Neuronal stem cell (in vitro differentiated cells): ENCODE measurements at regions not wholly inside any gene's neighbourhood (a gene's known extent, or its start where the extent isn't known, plus 50 kb on each side); places are given as distances from the start of the nearest gene placed in this dataset.

Experiments used
- DNase-seq: peaks from one replicate; pipeline ENCODE4 v3.0.0-alpha.2; 2013; ENCODE audit warnings: low spot score
- H2AFZ ChIP-seq: one replicate; pipeline ENCODE4 v1.6.1; 2013; ENCODE audit warnings: mild to moderate bottlenecking, low read length, inconsistent platforms
- H2AK5ac ChIP-seq: 2 replicates; pipeline ENCODE4 v1.6.1; 2013; ENCODE audit warnings: low read depth, mild to moderate bottlenecking, inconsistent platforms, low read length, moderate library complexity, mixed read lengths
- H2BK120ac ChIP-seq: 2 replicates; pipeline ENCODE4 v1.6.1; 2013; ENCODE audit warnings: low read depth, mild to moderate bottlenecking, inconsistent platforms, low read length, moderate library complexity, mixed read lengths
- H2BK12ac ChIP-seq: one replicate; pipeline ENCODE4 v1.6.1; 2013; ENCODE audit warnings: low read length, inconsistent platforms
- H2BK15ac ChIP-seq: 2 replicates; pipeline ENCODE4 v1.6.1; 2013; ENCODE audit warnings: mild to moderate bottlenecking, low read length, inconsistent platforms, mixed read lengths
- H2BK5ac ChIP-seq: one replicate; pipeline ENCODE4 v1.6.1; 2013; ENCODE audit warnings: inconsistent platforms, mild to moderate bottlenecking, low read length, moderate library complexity
- H3K14ac ChIP-seq: one replicate; pipeline ENCODE4 v1.6.1; 2013; ENCODE audit warnings: low read length, inconsistent platforms
- H3K18ac ChIP-seq: 2 replicates; pipeline ENCODE4 v1.6.1; 2013; ENCODE audit warnings: low read length, inconsistent platforms
- H3K23ac ChIP-seq: 2 replicates; pipeline ENCODE4 v1.6.1; 2013; ENCODE audit warnings: low read depth, mild to moderate bottlenecking, mixed read lengths, low read length, inconsistent platforms; ENCODE audit not compliant: poor library complexity
- H3K27ac ChIP-seq: replicated peaks from 3 replicates; pipeline ENCODE4 v1.5.1; 2013; ENCODE audit warnings: low read length, inconsistent platforms
- H3K27me3 ChIP-seq, 3 experiments: 2 replicates each; pipeline ENCODE4 v1.6.1; 2013; ENCODE audit warnings: low read length in 3 of 3, mild to moderate bottlenecking in 2 of 3, inconsistent platforms in 1 of 3, low read depth in 1 of 3, mixed read lengths in 1 of 3, moderate library complexity in 1 of 3; ENCODE audit not compliant: control insufficient read depth in 3 of 3, insufficient read depth in 3 of 3
- H3K36me3 ChIP-seq, 2 donors: replicated peaks in 1 of 2; 2 replicates each; pipeline ENCODE4 v1.6.1; 2013; ENCODE audit warnings: low read length in 2 of 2; ENCODE audit not compliant: control insufficient read depth in 2 of 2, insufficient read depth in 2 of 2
- H3K4ac ChIP-seq: 2 replicates; pipeline ENCODE4 v1.6.1; 2013; ENCODE audit warnings: inconsistent platforms, mild to moderate bottlenecking, low read length, moderate library complexity
- H3K4me1 ChIP-seq, 2 donors: 1 replicate in 1 of 2; 2 replicates in 1 of 2; pipeline ENCODE4 v1.6.1; 2013; ENCODE audit warnings: low read length in 2 of 2, low read depth in 1 of 2; ENCODE audit not compliant: control insufficient read depth in 2 of 2, insufficient read depth in 1 of 2
- H3K4me2 ChIP-seq: one replicate; pipeline ENCODE4 v1.6.1; 2013; ENCODE audit warnings: mild to moderate bottlenecking, low read length, inconsistent platforms; ENCODE audit not compliant: insufficient read depth, poor library complexity, severe bottlenecking
- H3K4me3 ChIP-seq, 2 donors: 2 replicates each; pipeline ENCODE4 v1.5.1; 2013; ENCODE audit warnings: low read length in 2 of 2, mild to moderate bottlenecking in 2 of 2, inconsistent platforms in 1 of 2, moderate library complexity in 1 of 2
- H3K79me1 ChIP-seq: one replicate; pipeline ENCODE4 v1.6.1; 2013; ENCODE audit warnings: low read depth, mild to moderate bottlenecking, inconsistent platforms, low read length, moderate library complexity
- H3K9ac ChIP-seq: one replicate; pipeline ENCODE4 v1.6.1; 2013; ENCODE audit warnings: mild to moderate bottlenecking, low read depth, low read length, inconsistent platforms; ENCODE audit not compliant: poor library complexity
- H3K9me3 ChIP-seq, 2 donors: replicated peaks in 1 of 2; 2 replicates each; pipeline versions ENCODE3 to v1.6.1; 2013; ENCODE audit warnings: low read length in 2 of 2, mild to moderate bottlenecking in 2 of 2, inconsistent platforms in 1 of 2, low read depth in 1 of 2, mixed read lengths in 1 of 2, moderate library complexity in 1 of 2; ENCODE audit not compliant: control insufficient read depth in 2 of 2, insufficient read depth in 1 of 2
- H4K8ac ChIP-seq: one replicate; pipeline ENCODE4 v1.6.1; 2013; ENCODE audit warnings: low read depth, mild to moderate bottlenecking, inconsistent platforms, low read length, moderate library complexity
- H4K91ac ChIP-seq: one replicate; pipeline ENCODE4 v1.6.1; 2013; ENCODE audit warnings: low read length, low read depth, mild to moderate bottlenecking, inconsistent platforms; ENCODE audit not compliant: poor library complexity
- WGBS, 2 donors: extraction: QIAGEN DNeasy Blood & Tissue Kit; methylation state at CpG; one replicate each; pipeline ENCODE4 v1.1.7; 2013; ENCODE audit warnings: missing lambda C conversion rate in 2 of 2, mixed read lengths in 1 of 2; ENCODE audit not compliant: insufficient read length in 2 of 2, insufficient replicate concordance in 1 of 2; ENCODE audit errors: extremely low coverage in 2 of 2; 5-methylcytosine and 5-hydroxymethylcytosine counted together

- Histone ChIP-seq H3K4ac (no peak overlapping the region), H2BK120ac (no peak overlapping the region), H2AK5ac (no peak overlapping the region), H3K27ac (no peak overlapping the region), H3K27me3 (no peaks in the 10 kb centered on the region), H3K4me3 (no peak overlapping the region), H4K8ac (no peak overlapping the region), H2BK12ac (no peak overlapping the region), H4K91ac (no peak overlapping the region), H2BK5ac (no peak overlapping the region), H3K4me2 (no peak overlapping the region), H2AFZ (peak overlapping the region; percentile 69), H3K9me3 (no peaks in the 10 kb centered on the region), H3K9ac (no peak overlapping the region), H3K79me1 (no peaks in the 10 kb centered on the region), H3K18ac (no peak overlapping the region), H2BK15ac (no peak overlapping the region), H3K4me1 (peaks cover 7 to 11% of the 10 kb centered on the region in 2 donors), H3K14ac (no peak overlapping the region), H3K23ac (no peak overlapping the region), H3K36me3 (no peaks in the 10 kb centered on the region)
- no CpG with 5 or more reads among the region's 2 CpGs for WGBS, 2 donors
- DNase-seq = no peak
Measured at GRCh38 chr13:74761801-74762757, 627.9 kb upstream of the KLF12 start.

GRCh38 chr13:74758188-74758587 is 624.0 kb upstream of the KLF12 start:
- Histone ChIP-seq H3K4me2 (no peak overlapping the region), H3K9me3 (peaks cover 0 to 3% of the 10 kb centered on the region in 2 donors), H3K9ac (no peak overlapping the region), H4K8ac (no peak overlapping the region), H3K4me3 (no peak overlapping the region), H2AFZ (peak overlapping the region; percentile 87), H2BK120ac (no peak overlapping the region), H3K4ac (no peak overlapping the region), H2BK5ac (no peak overlapping the region), H3K14ac (no peak overlapping the region), H2AK5ac (no peak overlapping the region), H3K23ac (no peak overlapping the region), H4K91ac (no peak overlapping the region), H2BK15ac (no peak overlapping the region), H3K27me3 (no peaks in the 10 kb centered on the region), H3K36me3 (no peaks in the 10 kb centered on the region), H3K4me1 (peaks cover 7 to 11% of the 10 kb centered on the region in 2 donors), H3K27ac (peak overlapping the region; percentile 26), H3K18ac (no peak overlapping the region), H3K79me1 (no peaks in the 10 kb centered on the region), H2BK12ac (no peak overlapping the region)
- no CpG with 5 or more reads among the region's 1 CpG for WGBS, 2 donors
- peak; percentile 48 for DNase-seq

- Histone ChIP-seq H3K4me2 (no peak overlapping the region), H4K91ac (no peak overlapping the region), H3K9me3 (peaks cover 0 to 3% of the 10 kb centered on the region in 2 donors), H2BK15ac (no peak overlapping the region), H3K36me3 (no peaks in the 10 kb centered on the region), H3K14ac (no peak overlapping the region), H3K18ac (no peak overlapping the region), H4K8ac (no peak overlapping the region), H3K23ac (no peak overlapping the region), H3K4ac (no peak overlapping the region), H3K27me3 (no peaks in the 10 kb centered on the region), H3K4me1 (peaks cover 3 to 4% of the 10 kb centered on the region in 2 donors), H2BK120ac (no peak overlapping the region), H2AK5ac (no peak overlapping the region), H2AFZ (no peak overlapping the region), H3K9ac (no peak overlapping the region), H3K79me1 (no peaks in the 10 kb centered on the region), H3K4me3 (peak overlapping the region in 1 of 2 donors; percentile 26), H2BK12ac (no peak overlapping the region), H3K27ac (no peak overlapping the region), H2BK5ac (no peak overlapping the region)
- WGBS, 2 donors = no CpG with 5 or more reads among the region's 2 CpGs
- no peak for DNase-seq
Measured at GRCh38 chr13:74755065-74755464, 620.9 kb upstream of the KLF12 start.

- WGBS, 2 donors = no CpG with 5 or more reads among the region's 5 CpGs
- Histone ChIP-seq H3K4me3 (no peak overlapping the region), H3K27ac (no peak overlapping the region)
Measured at GRCh38 chr13:74751739-74752138, 617.5 kb upstream of the KLF12 start.

More at GRCh38 chr13:74751739-74752138, 617.5 kb upstream of the KLF12 start:
- no peaks in the 10 kb centered on the region for H3K36me3 ChIP-seq
- DNase-seq = no peak
- H3K27me3 ChIP-seq = no peaks in the 10 kb centered on the region
- H3K9me3 ChIP-seq = peaks cover 0 to under 1% of the 10 kb centered on the region in 2 donors
- no peak overlapping the region for H3K14ac ChIP-seq
- H4K8ac ChIP-seq = no peak overlapping the region
- no peak overlapping the region for H3K18ac ChIP-seq
- H3K4me1 ChIP-seq = peaks cover 0 to 3% of the 10 kb centered on the region in 2 donors
- H3K4ac ChIP-seq = no peak overlapping the region
- no peak overlapping the region for H3K23ac ChIP-seq
- H4K91ac ChIP-seq = no peak overlapping the region
- H2BK15ac ChIP-seq = no peak overlapping the region
- H2AK5ac ChIP-seq = no peak overlapping the region
- H2BK12ac ChIP-seq = no peak overlapping the region
- H3K4me2 ChIP-seq = no peak overlapping the region
- H2BK5ac ChIP-seq = no peak overlapping the region
- no peak overlapping the region for H2AFZ ChIP-seq
- H2BK120ac ChIP-seq = no peak overlapping the region
- H3K9ac ChIP-seq = no peak overlapping the region
- no peaks in the 10 kb centered on the region for H3K79me1 ChIP-seq
